ENCODE measurements at regions not wholly inside any gene's neighbourhood (a gene's known extent, or its start where the extent isn't known, plus 50 kb on each side); places are given as distances from the start of the nearest gene placed in this dataset.

GRCh38 chr16:59238246-59238645 lies 504.1 kb upstream of the GOT2 start:
- no peak for DNase-seq (ENCODE audit: low spot score)
- no peak overlapping the region for H3K4me3 ChIP-seq
- H3K27ac ChIP-seq, result no peak overlapping the region
- intact Hi-C loops (cut with DNase I), result no loop called here
- no peaks in the 10 kb centered on the region for H3K9me3 ChIP-seq
- WGBS, result 75% methylated on average over 3 of the region's 3 CpGs
- no peaks in the 10 kb centered on the region for H3K36me3 ChIP-seq
- H3K27me3 ChIP-seq (replicated peaks; ENCODE audit: insufficient read depth), result no peaks in the 10 kb centered on the region
- no peaks in the 10 kb centered on the region for H3K4me1 ChIP-seq (replicated peaks)
- TF ChIP-seq POLR2A (IDR thresholded peaks at IDR 0.05) (no peak), CTCF (IDR thresholded peaks at IDR 0.05) (no peak), POLR2AphosphoS5 (IDR thresholded peaks at IDR 0.05) (no peak)

GRCh38 chr16:59236804-59237458 lies 502.8 kb upstream of the GOT2 start:
- H3K4me1 ChIP-seq (replicated peaks), result no peaks in the 10 kb centered on the region

GRCh38 chr16:59224401-59224800 lies 490.3 kb upstream of the GOT2 start:
- DNase-seq (ENCODE audit: low spot score), result no peak
- Histone ChIP-seq H3K4me1 (replicated peaks) (no peaks in the 10 kb centered on the region), H3K27me3 (replicated peaks; ENCODE audit: insufficient read depth) (no peaks in the 10 kb centered on the region), H3K9me3 (no peaks in the 10 kb centered on the region), H3K27ac (no peak overlapping the region), H3K36me3 (no peaks in the 10 kb centered on the region), H3K4me3 (no peak overlapping the region)
- intact Hi-C loops (cut with DNase I), result no loop called here
- WGBS, result 31% methylated on average over 2 of the region's 2 CpGs
- TF ChIP-seq POLR2AphosphoS5 (IDR thresholded peaks at IDR 0.05) (no peak), CTCF (IDR thresholded peaks at IDR 0.05) (no peak), POLR2A (IDR thresholded peaks at IDR 0.05) (no peak)

More at GRCh38 chr16:59236804-59237458, 502.8 kb upstream of the GOT2 start:
- intact Hi-C loops (cut with DNase I), result no loop called here
- H3K36me3 ChIP-seq, result no peaks in the 10 kb centered on the region
- H3K9me3 ChIP-seq, result no peaks in the 10 kb centered on the region
- TF ChIP-seq CTCF (IDR thresholded peaks at IDR 0.05) (no peak), POLR2A (IDR thresholded peaks at IDR 0.05) (no peak), POLR2AphosphoS5 (IDR thresholded peaks at IDR 0.05) (no peak)
- H3K27ac ChIP-seq, result no peak overlapping the region
- no peak for DNase-seq (ENCODE audit: low spot score)
- no peaks in the 10 kb centered on the region for H3K27me3 ChIP-seq (replicated peaks; ENCODE audit: insufficient read depth)
- no peak overlapping the region for H3K4me3 ChIP-seq
- 87% methylated on average over 4 of the region's 4 CpGs for WGBS

GRCh38 chr16:59220011-59220410 lies 485.9 kb upstream of the GOT2 start:
- no peaks in the 10 kb centered on the region for H3K9me3 ChIP-seq
- no peaks in the 10 kb centered on the region for H3K36me3 ChIP-seq
- intact Hi-C loops (cut with DNase I), result no loop called here
- no peak overlapping the region for H3K27ac ChIP-seq
- no peak for DNase-seq (ENCODE audit: low spot score)
- no peak overlapping the region for H3K4me3 ChIP-seq
- no peaks in the 10 kb centered on the region for H3K4me1 ChIP-seq (replicated peaks)
- TF ChIP-seq POLR2AphosphoS5 (IDR thresholded peaks at IDR 0.05) (no peak), POLR2A (IDR thresholded peaks at IDR 0.05) (no peak), CTCF (IDR thresholded peaks at IDR 0.05) (no peak)
- no peaks in the 10 kb centered on the region for H3K27me3 ChIP-seq (replicated peaks; ENCODE audit: insufficient read depth)
- WGBS, result 50% methylated on average over 1 of the region's 1 CpG

- 95% methylated on average over 3 of the region's 3 CpGs for WGBS
- no peaks in the 10 kb centered on the region for H3K36me3 ChIP-seq
- TF ChIP-seq CTCF (IDR thresholded peaks at IDR 0.05) (no peak), POLR2A (IDR thresholded peaks at IDR 0.05) (no peak), POLR2AphosphoS5 (IDR thresholded peaks at IDR 0.05) (no peak)
- intact Hi-C loops (cut with DNase I), result no loop called here
- H3K4me1 ChIP-seq (replicated peaks), result no peaks in the 10 kb centered on the region
- no peaks in the 10 kb centered on the region for H3K9me3 ChIP-seq
- H3K27ac ChIP-seq, result no peak overlapping the region
- no peaks in the 10 kb centered on the region for H3K27me3 ChIP-seq (replicated peaks; ENCODE audit: insufficient read depth)
- no peak for DNase-seq (ENCODE audit: low spot score)
- H3K4me3 ChIP-seq, result no peak overlapping the region
Observed at GRCh38 chr16:59216291-59216690, 482.2 kb upstream of the GOT2 start.

All from prostate gland (tissue), 2 donors.